K562 (cell line): ENCODE measurements at regions not wholly inside any gene's neighbourhood (a gene's known extent, or its start where the extent isn't known, plus 50 kb on each side); places are given as distances from the start of the nearest gene placed in this dataset.

Experiments
- ATAC-seq: fragments of 200-7000 bp; cut with Tn5 transposase; 3 replicates; pipeline ENCODE4 v1.9.1; 2020; ENCODE audit warnings: moderate library complexity
- BruUV-seq: library from RNA; stranded (reverse); fragments of 400-500 nt; replicated peaks from 2 replicates; lab custom pipeline; 2021; lab: Mats Ljungman, UMichigan
- CTCF ChIA-PET: fragments of 300-600 bp; formaldehyde crosslinking; extraction: SDS; loops from one replicate; lab custom pipeline; 2021; ENCODE audit warnings: low intra/inter-chr PET ratio; lab: Yijun Ruan, JAX
- POLR2A ChIA-PET: fragments of 300-600, 350-650 bp; sonication (Branson Sonifier 250); formaldehyde crosslinking; extraction: SDS; loops from one replicate; lab custom pipeline; 2021; ENCODE audit warnings: antibody characterized with exemption, inconsistent platforms; lab: Yijun Ruan, JAX
- DNase-seq, 4 experiments: peaks; one replicate each; pipeline versions ENCODE4 v3.0.0 to v3.0.0-alpha.2; 2011 to 2018; ENCODE audit warnings: low spot score in 3 of 4, mixed read lengths in 3 of 4; ENCODE audit errors: extremely low read depth in 1 of 4
- FAIRE-seq: peaks from 2 replicates; lab custom pipeline; 2011; peaks lifted over from hg19 to GRCh38; lab: Jason Lieb, UNC
- H2AFZ ChIP-seq: 2 replicates; pipeline ENCODE4 v1.6.0; 2011; ENCODE audit warnings: low read depth, low read length, control low read depth, inconsistent platforms
- H3K27ac ChIP-seq: fragments of 200-600 bp; 3 replicates; pipeline ENCODE4 v1.8.0; 2011; ENCODE audit warnings: low read depth, mild to moderate bottlenecking, control low read depth, inconsistent platforms, low read length, moderate library complexity, mixed read lengths; ENCODE audit errors: extremely low read depth
- H3K27me3 ChIP-seq, 2 experiments: fragments of 300-600 bp in 1 of 2; 2 replicates in 1 of 2; 3 replicates in 1 of 2; pipeline versions ENCODE4 v1.6.0 to v1.8.0; 2011; ENCODE audit warnings: inconsistent platforms in 2 of 2, low read length in 2 of 2, mild to moderate bottlenecking in 1 of 2, mixed read lengths in 1 of 2, moderate library complexity in 1 of 2; ENCODE audit not compliant: control insufficient read depth in 2 of 2, insufficient read depth in 2 of 2
- H3K36me3 ChIP-seq: fragments of 300-600 bp; 3 replicates; pipeline ENCODE4 v1.8.0; 2011; ENCODE audit warnings: mild to moderate bottlenecking, low read length, inconsistent platforms; ENCODE audit not compliant: control insufficient read depth, insufficient read depth
- H3K4me1 ChIP-seq, 2 experiments: fragments of 200-600 bp in 1 of 2; replicated peaks in 1 of 2; 2 replicates in 1 of 2; 3 replicates in 1 of 2; pipeline versions ENCODE4 v1.5.1 to v1.8.0; 2011; ENCODE audit warnings: inconsistent platforms in 2 of 2, low read length in 2 of 2, mild to moderate bottlenecking in 1 of 2, mixed read lengths in 1 of 2, moderate library complexity in 1 of 2; ENCODE audit not compliant: control insufficient read depth in 2 of 2, insufficient read depth in 2 of 2
- H3K4me2 ChIP-seq: 2 replicates; pipeline ENCODE4 v1.6.1; 2011; ENCODE audit warnings: low read length, control low read depth, inconsistent platforms, mixed read lengths; ENCODE audit not compliant: insufficient read depth
- H3K4me3 ChIP-seq: fragments of 200-600 bp; sonication (generic), shearing (Covaris generic); 2 replicates; pipeline ENCODE4 v1.5.1; 2016; ENCODE audit warnings: control low read depth, inconsistent platforms
- H3K79me2 ChIP-seq: fragments of 200-600 bp; 3 replicates; pipeline ENCODE4 v1.8.0; 2011; ENCODE audit warnings: low read length, inconsistent platforms; ENCODE audit not compliant: control insufficient read depth, insufficient read depth
- H3K9ac ChIP-seq, 2 experiments: 2 replicates each; pipeline versions ENCODE4 v1.6.0 to v1.6.1; 2011; ENCODE audit warnings: low read depth in 2 of 2, low read length in 2 of 2, control low read depth in 1 of 2, inconsistent platforms in 1 of 2, mild to moderate bottlenecking in 1 of 2, mixed read lengths in 1 of 2; ENCODE audit not compliant: insufficient read depth in 1 of 2
- H3K9me1 ChIP-seq: one replicate; pipeline ENCODE4 v1.6.0; 2011; ENCODE audit warnings: inconsistent platforms, mild to moderate bottlenecking, low read length, moderate library complexity; ENCODE audit not compliant: control insufficient read depth, insufficient read depth
- H3K9me3 ChIP-seq: replicated peaks from 2 replicates; pipeline ENCODE4 v1.5.1; 2011; ENCODE audit warnings: low read depth, low read length, inconsistent platforms; ENCODE audit not compliant: control insufficient read depth, insufficient read depth
- H4K20me1 ChIP-seq: replicated peaks from 2 replicates; pipeline ENCODE4 v1.6.1; 2011; ENCODE audit warnings: low read length, inconsistent platforms, mixed read lengths; ENCODE audit not compliant: control insufficient read depth, insufficient read depth
- KAT7 ChIP-seq: sonication (generic); formaldehyde crosslinking; IDR thresholded peaks from 2 replicates; pipeline ENCODE4 v1.8.0; 2022; ENCODE audit warnings: missing genetic modification reagents, mild to moderate bottlenecking, borderline replicate concordance
- RAD21 ChIP-seq, 2 experiments: fragments of 250-450 bp in 1 of 2; fragments of 450-650 bp in 1 of 2; sonication (Bioruptor Pico) in 1 of 2; formaldehyde crosslinking in 1 of 2; IDR thresholded peaks in 1 of 2; conservative IDR thresholded peaks in 1 of 2; 2 replicates each; pipeline versions ENCODE4 v1.4.0 to v1.8.0; 2020 to 2022; ENCODE audit warnings: mild to moderate bottlenecking in 2 of 2, moderate library complexity in 1 of 2
- RCOR1 ChIP-seq, 2 experiments: IDR thresholded peaks; 2 replicates each; pipeline ENCODE4 v1.6.1; 2012; ENCODE audit warnings: low read depth in 2 of 2, low read length in 2 of 2, borderline replicate concordance in 1 of 2, improper control_type of control experiment in 1 of 2
- WGBS: fragments of 100-300 bp; shearing (Covaris generic); methylation state at CpG from one replicate; pipeline ENCODE4 v1.1.6; 2016; ENCODE audit warnings: low coverage, mixed read lengths; ENCODE audit not compliant: insufficient coverage; ENCODE audit errors: missing lambda C conversion rate; 5-methylcytosine and 5-hydroxymethylcytosine counted together
- in situ Hi-C: fragments of 300-500 bp; cut with MboI; formaldehyde crosslinking; loops from 4 replicates; pipeline ENCODE4 v1.15.0; 2018; ENCODE audit warnings: inconsistent platforms, mixed read lengths
- intact Hi-C: fragments of 100-400 bp; cut with micrococcal nuclease; formaldehyde crosslinking; loops from 2 replicates; pipeline ENCODE4 v1.14.2; 2022
- TF ChIP-seq, protein P1 (sequence below), 2 experiments: fragments of 450-650 bp; IDR thresholded peaks; 2 replicates each; pipeline ENCODE4 v1.6.1; 2018; ENCODE audit warnings: mild to moderate bottlenecking in 2 of 2, low read depth in 1 of 2; ENCODE audit not compliant: partially characterized antibody in 2 of 2
- TF ChIP-seq, protein P2 (sequence below), 2 experiments: IDR thresholded peaks; 2 replicates each; pipeline ENCODE4 v1.6.1; 2012; ENCODE audit warnings: improper control_type of control experiment in 2 of 2, low read depth in 2 of 2, low read length in 2 of 2, borderline replicate concordance in 1 of 2
- TF ChIP-seq, protein P3 (sequence below), 2 experiments: fragments of 450-650 bp in 1 of 2; IDR thresholded peaks; 2 replicates each; pipeline ENCODE4 v1.6.1; 2011 to 2017; ENCODE audit warnings: low read depth in 2 of 2, antibody characterized with exemption in 1 of 2, borderline replicate concordance in 1 of 2, low read length in 1 of 2, mild to moderate bottlenecking in 1 of 2, mixed read lengths in 1 of 2; ENCODE audit not compliant: control insufficient read depth in 1 of 2

DNA sequence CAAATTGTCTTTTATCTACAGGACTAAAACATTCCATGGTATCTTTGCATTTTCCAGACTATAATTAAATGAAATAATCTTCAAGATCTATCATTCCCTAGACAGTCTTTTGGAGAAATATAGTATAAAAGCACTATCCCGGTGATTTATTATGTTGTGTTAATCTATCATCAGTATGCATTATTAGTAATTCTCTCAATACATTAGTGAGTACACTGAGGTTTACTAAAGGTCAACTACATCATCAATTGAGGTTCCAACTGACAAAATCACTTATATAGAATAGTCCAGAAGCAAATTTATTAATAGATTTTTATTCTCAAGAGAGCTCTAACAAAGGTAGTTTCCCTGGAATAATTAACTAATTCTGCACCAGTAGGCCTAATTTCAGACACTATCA is 169.6 kb downstream of the KCNA4 start (continued):
- TF ChIP-seq, protein P1, sequence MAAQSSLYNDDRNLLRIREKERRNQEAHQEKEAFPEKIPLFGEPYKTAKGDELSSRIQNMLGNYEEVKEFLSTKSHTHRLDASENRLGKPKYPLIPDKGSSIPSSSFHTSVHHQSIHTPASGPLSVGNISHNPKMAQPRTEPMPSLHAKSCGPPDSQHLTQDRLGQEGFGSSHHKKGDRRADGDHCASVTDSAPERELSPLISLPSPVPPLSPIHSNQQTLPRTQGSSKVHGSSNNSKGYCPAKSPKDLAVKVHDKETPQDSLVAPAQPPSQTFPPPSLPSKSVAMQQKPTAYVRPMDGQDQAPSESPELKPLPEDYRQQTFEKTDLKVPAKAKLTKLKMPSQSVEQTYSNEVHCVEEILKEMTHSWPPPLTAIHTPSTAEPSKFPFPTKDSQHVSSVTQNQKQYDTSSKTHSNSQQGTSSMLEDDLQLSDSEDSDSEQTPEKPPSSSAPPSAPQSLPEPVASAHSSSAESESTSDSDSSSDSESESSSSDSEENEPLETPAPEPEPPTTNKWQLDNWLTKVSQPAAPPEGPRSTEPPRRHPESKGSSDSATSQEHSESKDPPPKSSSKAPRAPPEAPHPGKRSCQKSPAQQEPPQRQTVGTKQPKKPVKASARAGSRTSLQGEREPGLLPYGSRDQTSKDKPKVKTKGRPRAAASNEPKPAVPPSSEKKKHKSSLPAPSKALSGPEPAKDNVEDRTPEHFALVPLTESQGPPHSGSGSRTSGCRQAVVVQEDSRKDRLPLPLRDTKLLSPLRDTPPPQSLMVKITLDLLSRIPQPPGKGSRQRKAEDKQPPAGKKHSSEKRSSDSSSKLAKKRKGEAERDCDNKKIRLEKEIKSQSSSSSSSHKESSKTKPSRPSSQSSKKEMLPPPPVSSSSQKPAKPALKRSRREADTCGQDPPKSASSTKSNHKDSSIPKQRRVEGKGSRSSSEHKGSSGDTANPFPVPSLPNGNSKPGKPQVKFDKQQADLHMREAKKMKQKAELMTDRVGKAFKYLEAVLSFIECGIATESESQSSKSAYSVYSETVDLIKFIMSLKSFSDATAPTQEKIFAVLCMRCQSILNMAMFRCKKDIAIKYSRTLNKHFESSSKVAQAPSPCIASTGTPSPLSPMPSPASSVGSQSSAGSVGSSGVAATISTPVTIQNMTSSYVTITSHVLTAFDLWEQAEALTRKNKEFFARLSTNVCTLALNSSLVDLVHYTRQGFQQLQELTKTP (IDR thresholded peaks at IDR 0.05; ENCODE audit: low read depth in 1 of 2, partially characterized antibody in 2 of 2) = no peak
- no peak for TF ChIP-seq KAT7 (CRISPR knock-in tag)

DNA sequence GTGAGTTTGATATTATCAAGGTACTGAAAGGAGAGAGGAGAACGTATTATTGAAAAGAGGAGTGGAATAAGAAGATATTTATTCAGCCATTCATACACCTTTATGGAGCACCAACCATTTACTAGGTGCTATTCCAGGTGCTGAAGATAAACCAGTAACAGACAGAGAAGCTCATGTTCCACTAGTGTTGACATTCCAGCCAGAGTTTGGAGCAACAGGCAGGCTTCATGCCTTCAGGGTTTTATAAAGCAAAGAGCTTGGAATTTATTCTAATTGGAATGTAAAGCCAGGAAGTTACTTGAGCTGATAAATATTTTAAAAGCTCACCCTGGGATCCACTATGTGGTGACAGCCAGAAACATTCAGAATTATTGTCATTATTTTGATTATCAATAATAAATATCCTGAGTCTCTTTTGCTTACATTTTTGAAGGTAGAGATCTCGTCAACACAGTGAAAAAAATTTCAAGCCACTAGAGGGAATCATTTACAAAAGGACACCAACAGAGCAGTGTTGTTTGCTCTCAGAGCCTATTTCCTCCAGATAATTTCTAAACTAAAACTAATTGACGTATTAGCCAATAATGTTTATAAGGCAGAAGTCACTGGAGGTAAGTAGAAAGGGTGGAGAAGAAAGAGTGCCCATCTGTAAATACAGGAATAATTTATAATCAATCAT is 172.0 kb downstream of the KCNA4 start:
- Histone ChIP-seq H2AFZ (no peak overlapping the region), H3K9me1 (no peaks in the 10 kb centered on the region), H3K27me3 (no peaks in the 10 kb centered on the region), H4K20me1 (no peaks in the 10 kb centered on the region), H3K79me2 (no peaks in the 10 kb centered on the region), H3K9me3 (0 out of 2 replicates have a peak, but pooled peaks cover 1% of the 10 kb centered on the region), H3K36me3 (no peaks in the 10 kb centered on the region), H3K27ac (no peak overlapping the region), H3K4me3 (no peak overlapping the region), H3K9ac (no peak overlapping the region), H3K4me1 (no peaks in the 10 kb centered on the region), H3K4me2 (no peak overlapping the region)
- 0% methylated on average over 2 of the region's 3 CpGs for WGBS
- ATAC-seq (no peak), FAIRE-seq (no peak), DNase-seq (no peak)
- BruUV-seq = no TSS peak
- in situ Hi-C loops = no loop called here
- intact Hi-C loops = no loop called here
- ChIA-PET POLR2A (no interaction called here), CTCF (no interaction called here)
- TF ChIP-seq RAD21 (CRISPR knock-in tag; conservative IDR thresholded peaks at IDR 0.05 in 1 of 2, IDR thresholded peaks at IDR 0.05 in 1 of 2) (no peak), RCOR1 (IDR thresholded peaks at IDR 0.05; ENCODE audit: borderline replicate concordance in 1 of 2, low read depth in 2 of 2, low read length in 2 of 2) (no peak)
- TF ChIP-seq, protein P2, sequence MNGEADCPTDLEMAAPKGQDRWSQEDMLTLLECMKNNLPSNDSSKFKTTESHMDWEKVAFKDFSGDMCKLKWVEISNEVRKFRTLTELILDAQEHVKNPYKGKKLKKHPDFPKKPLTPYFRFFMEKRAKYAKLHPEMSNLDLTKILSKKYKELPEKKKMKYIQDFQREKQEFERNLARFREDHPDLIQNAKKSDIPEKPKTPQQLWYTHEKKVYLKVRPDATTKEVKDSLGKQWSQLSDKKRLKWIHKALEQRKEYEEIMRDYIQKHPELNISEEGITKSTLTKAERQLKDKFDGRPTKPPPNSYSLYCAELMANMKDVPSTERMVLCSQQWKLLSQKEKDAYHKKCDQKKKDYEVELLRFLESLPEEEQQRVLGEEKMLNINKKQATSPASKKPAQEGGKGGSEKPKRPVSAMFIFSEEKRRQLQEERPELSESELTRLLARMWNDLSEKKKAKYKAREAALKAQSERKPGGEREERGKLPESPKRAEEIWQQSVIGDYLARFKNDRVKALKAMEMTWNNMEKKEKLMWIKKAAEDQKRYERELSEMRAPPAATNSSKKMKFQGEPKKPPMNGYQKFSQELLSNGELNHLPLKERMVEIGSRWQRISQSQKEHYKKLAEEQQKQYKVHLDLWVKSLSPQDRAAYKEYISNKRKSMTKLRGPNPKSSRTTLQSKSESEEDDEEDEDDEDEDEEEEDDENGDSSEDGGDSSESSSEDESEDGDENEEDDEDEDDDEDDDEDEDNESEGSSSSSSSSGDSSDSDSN (IDR thresholded peaks at IDR 0.05; ENCODE audit: borderline replicate concordance in 1 of 2, low read depth in 2 of 2, low read length in 2 of 2) = no peak
- TF ChIP-seq, protein P3, sequence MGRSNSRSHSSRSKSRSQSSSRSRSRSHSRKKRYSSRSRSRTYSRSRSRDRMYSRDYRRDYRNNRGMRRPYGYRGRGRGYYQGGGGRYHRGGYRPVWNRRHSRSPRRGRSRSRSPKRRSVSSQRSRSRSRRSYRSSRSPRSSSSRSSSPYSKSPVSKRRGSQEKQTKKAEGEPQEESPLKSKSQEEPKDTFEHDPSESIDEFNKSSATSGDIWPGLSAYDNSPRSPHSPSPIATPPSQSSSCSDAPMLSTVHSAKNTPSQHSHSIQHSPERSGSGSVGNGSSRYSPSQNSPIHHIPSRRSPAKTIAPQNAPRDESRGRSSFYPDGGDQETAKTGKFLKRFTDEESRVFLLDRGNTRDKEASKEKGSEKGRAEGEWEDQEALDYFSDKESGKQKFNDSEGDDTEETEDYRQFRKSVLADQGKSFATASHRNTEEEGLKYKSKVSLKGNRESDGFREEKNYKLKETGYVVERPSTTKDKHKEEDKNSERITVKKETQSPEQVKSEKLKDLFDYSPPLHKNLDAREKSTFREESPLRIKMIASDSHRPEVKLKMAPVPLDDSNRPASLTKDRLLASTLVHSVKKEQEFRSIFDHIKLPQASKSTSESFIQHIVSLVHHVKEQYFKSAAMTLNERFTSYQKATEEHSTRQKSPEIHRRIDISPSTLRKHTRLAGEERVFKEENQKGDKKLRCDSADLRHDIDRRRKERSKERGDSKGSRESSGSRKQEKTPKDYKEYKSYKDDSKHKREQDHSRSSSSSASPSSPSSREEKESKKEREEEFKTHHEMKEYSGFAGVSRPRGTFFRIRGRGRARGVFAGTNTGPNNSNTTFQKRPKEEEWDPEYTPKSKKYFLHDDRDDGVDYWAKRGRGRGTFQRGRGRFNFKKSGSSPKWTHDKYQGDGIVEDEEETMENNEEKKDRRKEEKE (IDR thresholded peaks at IDR 0.05; ENCODE audit: borderline replicate concordance in 1 of 2, control insufficient read depth in 1 of 2, low read depth in 2 of 2, low read length in 1 of 2) = no peak
